COR-L47 (cell line): ENCODE measurements at regions not wholly inside any gene's neighbourhood (a gene's known extent, or its start where the extent isn't known, plus 50 kb on each side); places are given as distances from the start of the nearest gene placed in this dataset.

Experiments used
- DNase-seq: peaks from one replicate; lab custom pipeline; 2025; lab: John Stamatoyannopoulos, UW

DNA sequence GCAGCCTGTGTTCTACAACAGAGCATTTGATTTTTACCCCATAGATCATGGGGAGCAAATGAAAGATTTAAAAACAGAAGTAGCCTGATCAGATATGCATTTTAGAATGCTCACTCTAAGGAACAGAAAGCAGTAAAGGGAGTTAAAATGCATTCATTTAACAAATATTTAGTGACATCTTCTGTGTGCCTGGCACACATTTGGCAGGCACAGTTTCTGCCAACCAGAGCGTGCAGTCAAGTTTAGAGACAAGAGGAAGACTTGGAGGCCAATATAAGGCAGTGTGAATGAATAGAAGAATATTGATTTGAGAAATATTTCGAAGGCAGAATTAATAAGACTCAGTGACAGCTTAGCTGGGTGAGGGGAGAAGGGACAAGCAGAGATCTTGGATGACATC, 210.1 kb downstream of the KDR start:
- DNase-seq: no peak

DNA sequence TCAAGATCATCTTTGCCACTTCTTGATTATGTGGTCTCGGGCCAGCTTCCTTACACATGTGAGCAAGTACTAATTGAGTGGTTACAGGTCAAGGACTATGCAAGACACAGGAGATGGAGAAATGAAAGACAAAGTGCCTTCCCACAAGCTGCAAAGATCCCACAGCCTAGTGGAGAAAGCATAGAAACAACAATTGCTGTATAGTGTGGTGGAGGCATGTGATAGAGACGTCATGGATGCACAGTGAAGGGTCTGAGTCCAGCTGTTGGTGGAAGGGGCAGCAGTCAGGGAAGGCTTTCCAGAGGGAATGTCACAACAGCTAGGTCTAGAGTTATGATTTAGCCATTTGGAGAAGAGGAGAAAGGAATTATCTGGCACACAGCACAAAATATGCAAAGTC, 210.6 kb downstream of the KDR start:
- DNase-seq: no peak

DNA sequence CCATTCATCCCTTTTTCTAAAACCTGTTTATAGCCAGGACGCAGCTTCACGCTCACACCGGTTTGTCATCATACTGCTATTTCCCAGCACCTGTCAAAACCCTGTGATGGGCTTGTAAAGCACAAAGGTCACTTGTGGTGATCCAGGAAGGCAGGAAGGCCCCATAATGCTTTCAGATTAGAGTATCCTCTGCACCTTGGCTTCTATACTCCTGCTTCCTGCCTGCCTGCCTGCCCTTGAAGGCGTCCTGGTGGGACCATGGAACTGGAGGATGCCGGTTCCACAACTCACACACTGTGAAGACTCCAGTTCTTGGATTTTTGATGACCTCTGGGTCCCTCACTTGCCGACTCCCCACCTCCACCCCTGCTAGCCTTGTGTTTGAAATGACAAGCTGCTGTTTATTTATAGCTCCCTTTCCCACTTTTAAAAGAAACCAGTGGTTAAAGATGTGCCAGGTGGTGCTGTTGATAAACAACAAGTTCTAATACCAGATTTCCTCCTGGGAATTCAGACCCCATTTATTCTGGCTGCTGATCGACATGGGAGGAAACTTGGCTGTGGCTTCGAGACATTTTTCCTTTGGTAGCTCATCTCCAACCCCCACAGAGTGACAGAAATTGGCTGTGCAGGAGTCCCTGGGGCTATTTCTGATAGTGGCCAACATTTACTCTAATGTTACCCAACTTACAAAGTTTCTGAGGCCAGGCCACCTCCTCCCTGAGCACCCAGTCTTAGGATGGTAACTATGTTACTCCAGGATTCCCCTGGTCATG, 211.5 kb downstream of the KDR start:
- DNase-seq: no peak

DNA sequence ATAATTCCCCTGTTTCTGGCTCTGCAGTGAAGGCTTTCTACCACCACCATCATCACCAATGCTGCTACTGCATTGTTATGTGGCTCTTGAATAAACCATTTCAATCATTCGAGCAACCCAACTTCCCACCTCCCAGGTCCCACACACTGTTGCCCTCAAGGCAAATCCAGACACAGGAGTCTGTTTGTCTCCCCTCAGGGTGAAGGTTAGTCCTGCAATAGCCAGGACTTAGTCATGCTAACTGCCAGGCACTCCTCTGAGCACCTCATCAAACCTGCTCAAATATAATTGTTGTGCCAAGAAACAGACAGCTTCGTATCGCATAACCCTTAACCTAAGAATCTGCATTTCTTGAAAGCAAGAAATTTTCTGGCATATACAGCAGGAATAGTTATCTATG, 213.2 kb downstream of the KDR start:
- DNase-seq: no peak

DNA sequence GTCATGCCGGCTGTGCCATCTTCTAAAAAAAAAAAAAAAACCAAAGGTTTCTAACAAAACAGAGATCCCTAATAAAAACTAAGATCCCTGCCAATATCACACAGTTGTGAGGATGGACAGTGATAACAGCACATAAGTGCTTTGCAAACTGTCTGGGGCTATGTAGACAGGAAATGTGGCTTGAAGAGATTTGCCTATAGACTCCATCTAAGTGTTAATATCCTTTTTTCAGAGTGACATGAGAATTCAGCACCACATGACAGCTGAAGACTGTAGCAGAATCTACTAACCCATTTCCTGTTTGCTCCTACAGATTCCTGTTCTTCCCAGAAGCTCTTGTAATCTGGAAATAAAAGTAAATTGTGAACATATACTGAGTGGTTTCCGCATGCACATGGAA, 215.4 kb downstream of the KDR start:
- no peak for DNase-seq

DNA sequence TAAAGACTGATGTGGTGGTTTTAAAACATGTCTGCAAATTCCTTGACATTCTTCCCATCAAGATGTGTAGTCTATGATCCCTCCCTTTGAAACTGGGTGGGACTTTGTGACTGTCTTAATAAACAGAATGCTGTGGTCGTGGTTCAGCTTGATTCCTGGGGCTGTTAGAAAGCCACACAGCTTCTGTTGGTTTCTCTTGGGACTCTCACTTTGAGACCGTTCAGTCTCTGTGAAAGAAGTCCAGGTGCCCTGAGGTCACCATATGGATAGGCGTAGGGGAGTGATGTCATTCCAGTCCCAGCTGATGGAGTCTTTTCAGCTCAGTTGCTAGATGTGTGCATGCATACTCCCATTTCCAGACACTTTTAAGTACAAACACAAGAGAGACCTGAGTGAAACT, 216.6 kb downstream of the KDR start:
- no peak for DNase-seq

DNA sequence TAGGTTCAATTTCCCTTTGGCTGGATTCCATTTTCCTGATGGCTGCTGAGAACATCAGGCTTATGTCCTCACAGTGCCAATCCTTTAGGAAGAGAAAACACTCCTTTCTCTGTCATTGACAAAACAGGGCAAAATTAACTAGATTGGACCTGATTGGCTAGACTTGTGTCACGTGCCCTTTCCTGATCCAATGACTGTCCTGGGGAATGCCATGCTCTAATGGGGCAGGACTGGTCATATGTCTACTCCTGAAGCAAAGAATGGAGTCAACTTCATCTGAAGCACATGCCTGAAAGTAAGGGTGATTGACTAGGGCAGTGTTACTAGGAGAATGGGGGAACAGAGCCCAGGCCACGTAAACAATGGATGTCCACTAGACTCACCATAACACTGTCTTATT, 220.4 kb downstream of the KDR start:
- DNase-seq: no peak

DNA sequence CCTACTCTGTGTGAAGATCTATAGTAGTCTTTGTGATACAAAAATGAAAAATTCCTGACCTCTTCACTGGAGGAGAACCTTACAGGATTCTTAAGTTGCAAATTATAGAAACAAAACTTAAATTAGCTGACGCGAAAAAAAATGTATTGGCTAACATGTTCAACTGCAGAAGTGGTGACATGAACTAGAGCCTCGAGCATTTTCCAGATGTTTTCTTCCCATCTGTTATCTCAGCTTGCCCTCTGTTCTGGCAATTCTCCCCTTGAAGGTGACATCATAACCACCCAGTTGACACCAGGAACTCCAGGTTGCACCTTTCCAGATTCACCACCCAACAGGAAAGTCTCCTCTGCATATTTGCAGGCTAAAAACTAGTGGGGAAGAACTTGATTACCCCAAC, 222.4 kb downstream of the KDR start:
- DNase-seq: no peak

DNA sequence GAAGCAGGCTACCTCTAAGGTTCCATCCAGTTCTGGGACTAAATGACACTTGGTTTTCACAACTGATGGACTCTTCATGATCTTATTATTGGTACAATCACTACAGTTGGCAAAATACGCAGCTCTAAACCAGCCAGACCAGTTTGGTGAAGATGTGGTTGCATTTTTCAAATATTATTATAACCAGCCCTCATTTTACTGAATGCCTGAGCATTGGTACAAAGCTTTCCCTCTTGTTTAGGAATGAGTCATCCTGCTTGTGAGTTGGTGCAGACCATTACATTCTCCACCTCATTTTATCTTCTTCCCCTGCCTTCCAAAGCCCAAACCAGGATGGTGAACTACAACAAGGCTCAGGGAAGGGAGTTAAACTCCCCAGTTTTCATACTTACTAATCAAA, 223.1 kb downstream of the KDR start:
- DNase-seq: no peak

DNA sequence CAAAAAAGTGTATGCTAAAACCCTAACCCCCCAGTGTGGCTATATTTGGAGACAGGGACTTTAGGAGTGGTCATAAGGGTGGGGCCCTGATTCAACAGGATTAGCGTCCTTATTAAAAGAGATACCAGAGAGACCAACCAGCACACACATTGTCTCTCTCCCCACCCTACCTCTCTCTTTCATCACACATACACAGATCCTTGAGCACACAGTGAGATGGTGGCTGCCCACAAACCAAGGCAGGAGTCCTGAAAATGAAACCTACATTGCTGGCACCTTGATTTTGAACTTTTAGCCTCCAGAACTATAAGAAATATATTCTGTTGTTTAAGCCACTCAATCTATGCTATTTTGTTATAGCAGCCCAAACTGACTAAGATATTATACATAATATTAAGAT, 224.2 kb downstream of the KDR start:
- no peak for DNase-seq

DNA sequence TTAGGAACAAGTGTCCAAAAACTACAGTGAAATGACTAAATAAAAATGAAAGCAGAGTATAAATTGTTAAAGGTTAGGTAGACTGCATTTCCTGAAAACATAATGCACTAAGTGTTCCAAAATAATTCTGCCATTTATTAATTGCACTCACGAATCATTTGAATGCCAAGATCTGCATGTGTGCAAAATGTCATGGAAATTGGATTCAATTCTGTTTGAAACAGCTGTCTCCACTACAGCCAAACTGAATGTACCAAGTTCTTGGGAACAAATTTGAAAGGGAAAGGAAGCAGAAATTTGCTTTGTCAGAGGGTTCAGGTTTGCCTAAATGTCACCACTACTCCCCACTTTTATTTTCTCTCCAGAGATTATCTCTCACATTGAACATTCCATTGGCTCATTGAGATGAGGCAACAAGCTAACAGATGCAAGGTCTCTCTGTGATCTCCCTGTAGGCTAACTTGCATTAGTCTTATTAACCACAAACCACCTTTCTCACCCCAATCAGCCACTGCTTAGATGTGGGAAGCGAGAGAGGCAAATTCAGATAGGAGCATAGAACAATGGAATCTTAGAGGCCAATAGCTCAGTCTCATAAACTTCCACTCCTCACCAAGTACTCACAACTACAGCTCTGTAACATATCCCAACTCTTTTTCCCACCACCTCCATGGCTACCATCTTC, 226.6 kb downstream of the KDR start:
- no peak for DNase-seq

DNA sequence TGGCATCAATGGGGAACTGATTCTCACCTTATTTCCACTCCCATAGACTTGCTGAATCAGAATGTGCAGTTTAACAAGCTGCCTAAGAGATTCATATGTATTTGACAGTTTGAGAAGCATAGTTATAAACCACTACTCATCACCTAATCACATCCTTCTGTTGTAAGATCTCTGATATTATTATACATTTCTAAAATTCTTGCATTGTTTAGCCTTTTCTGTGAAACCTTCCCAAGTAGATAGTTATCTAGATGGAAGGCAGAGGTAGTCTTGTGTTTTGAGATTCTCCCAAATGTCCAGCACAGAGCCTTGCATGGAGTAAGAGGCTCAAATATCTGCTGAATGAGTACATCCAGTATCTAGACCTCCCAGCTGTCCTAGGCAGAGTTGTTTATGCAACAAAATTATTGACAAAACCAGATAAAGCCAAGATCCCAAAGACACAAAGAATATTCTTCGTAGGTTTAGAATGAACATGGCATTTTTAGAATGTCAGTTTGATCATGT, 227.3 kb downstream of the KDR start:
- no peak for DNase-seq

DNA sequence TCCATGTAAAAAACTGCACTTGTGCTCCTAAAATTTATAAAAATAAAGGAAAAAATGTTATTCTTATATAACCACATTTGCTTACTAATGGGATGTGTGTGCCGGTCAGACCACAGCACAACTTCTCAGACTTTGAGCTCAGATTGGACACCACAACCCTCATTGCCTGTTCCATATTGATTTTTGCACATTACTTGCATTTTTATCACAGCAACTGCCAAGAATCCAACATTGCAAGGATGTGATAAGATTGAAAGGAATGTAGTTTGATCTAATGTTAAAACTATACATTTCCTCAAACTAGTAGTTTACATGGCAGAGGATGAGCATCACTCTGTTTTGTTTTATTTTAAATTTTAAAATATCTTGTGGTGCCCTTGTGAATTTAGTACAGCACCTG, 227.8 kb downstream of the KDR start:
- DNase-seq: no peak

DNA sequence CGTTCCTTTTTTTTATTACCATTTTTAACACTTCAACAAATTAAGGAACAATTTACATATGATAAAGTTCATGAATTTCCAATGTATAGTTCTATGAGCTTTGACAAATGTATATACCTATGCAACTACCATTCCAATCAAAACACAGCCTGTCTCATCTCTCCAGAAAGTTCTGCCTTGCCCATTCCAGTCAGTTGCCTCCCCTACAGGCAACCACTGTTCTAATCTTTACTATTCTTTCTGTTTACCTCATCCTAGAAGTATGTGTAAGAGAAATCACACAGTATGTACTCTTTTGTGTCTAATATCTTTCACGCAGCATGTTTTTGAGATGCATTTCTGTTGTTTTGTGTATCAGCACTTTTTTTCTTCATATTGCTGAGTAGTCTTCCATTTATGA, 224.9 kb downstream of the KIT start:
- no peak for DNase-seq

DNA sequence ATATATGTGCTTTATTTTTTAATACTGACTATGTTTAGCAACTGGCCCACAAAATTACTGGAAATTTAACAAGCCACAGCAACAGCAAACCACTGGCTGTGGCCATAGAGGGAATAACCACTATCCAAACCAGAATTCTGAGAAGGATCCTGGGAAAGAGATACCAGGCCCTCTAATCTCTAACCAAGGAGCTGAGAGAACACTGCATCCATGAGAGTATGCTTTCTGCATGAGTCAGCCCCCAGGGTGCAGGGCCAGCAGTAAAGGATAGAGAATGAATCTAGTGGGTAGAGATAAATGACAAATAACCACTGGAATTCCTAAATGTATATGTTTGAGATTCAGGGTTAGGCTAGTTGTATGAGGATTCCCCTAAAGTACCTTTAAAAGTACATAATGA, 221.8 kb downstream of the KIT start:
- no peak for DNase-seq

DNA sequence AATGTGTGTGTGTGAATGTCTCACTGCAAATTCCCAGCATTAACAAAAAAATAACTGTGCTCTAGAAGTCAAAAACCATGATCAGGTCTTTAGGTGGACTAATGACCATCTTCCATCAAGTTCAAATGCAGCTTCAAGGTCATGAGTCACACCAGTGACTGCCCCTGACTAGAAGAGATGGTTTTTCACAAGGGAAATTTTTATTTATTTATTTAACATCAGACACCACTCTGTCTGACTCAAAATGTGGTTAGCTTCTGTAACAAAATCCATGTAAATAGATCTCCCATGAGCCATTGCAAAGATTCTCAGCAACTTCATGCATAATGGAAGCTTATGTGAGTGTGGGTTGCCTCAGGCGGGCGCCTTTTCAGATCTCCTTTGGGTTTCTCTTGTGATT, 219.2 kb downstream of the KIT start:
- DNase-seq: no peak

DNA sequence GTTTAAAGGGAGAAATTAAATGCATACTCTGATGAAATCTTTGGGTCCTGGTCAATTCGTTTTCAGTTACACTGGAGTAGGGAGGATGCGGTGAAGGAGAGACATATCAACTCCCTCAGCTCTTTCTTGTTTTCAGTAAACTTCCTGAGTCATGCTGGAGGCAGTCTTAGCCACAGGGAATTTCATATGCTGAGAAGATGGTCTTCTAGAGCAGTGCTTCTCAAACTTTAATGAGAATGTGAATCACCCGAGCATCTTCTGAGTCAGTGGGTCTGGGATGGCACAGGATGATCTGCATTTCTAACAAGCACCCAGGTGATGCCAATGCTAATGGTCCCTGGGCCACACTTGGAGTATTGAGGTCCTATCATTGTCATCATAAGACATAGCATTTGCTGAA, 214.5 kb downstream of the KIT start:
- no peak for DNase-seq

DNA sequence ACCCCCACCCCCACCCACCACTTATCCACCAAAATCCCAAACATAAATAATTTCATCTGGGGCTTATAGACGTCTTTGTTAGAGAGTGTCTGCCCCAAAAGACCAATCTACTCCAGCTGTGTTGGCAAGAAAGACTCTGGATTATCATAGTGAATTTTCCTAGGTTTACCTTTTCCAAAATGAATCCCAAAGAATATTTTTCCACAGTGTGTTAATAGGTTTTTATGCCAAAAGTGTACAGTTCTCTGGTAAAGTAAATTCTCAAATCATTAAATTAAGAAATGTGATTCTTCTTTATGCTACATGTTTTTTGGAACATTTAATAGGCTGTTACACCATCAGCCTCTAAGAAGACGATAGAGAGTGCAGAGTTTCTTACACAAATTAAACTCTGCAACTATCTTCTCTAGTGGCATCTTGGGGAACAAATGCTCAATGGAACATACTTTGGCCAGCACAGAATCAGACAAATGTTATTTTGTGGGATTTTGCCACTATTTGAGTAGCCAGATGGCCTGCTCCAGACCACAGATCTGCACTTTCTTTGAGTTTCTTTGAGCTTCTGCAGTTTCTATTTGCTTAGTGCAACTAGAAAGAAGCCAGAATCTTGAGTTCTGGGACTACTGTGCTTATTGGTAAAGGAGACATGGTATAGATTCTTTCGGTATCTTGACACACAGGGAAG, 206.0 kb downstream of the KIT start:
- DNase-seq: no peak

DNA sequence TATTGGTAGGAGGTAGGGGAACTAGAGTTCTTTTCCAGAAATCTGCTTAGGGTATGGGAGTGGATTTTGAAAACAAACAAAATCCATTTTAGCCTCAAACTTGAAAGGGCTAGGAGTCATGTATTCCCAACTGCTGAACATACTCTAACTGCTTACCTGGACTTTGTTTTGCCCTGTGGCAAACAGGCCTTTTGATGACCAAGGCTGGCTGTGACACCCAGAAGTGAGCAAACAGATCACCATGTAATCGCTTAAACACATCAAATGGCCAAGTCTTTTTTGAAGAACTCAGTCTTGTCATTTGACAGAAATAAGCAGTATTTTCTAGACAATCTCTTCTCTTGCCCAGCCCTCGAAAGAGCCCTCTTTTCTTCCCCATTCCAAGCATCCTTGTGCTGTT, 203.4 kb downstream of the KIT start:
- DNase-seq: no peak

DNA sequence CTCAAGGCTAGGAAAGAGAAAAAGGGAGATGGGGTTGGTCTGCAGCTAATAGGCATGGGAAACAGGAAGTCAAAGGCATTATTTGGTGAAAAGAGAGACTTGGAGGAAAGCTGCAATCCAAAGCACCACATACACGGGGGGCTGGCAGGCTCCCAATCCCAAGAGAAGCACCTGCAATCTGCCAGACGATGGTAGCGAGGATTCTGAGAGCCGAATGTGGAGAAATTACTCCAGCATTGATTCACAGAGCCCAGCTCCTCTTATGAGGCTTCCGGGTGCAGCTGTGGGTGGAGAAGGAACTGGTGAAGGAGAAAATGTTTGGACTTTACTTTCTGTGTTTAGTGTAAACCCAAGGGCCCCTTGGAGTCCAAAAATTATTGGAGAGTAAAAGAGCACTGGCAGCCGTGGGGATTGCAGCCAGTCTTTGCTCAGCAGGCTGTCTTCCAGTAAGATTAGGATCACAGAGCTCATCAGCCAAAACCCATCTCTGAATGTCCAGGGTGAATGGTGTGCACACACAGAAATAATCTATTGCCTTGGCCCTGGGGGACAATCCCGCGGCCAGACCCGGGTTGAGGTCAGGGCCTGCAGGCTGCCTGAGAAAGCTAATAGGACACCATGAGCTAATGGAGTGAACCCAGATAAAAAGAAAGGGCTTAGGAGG, 197.6 kb downstream of the KIT start:
- DNase-seq: no peak

DNA sequence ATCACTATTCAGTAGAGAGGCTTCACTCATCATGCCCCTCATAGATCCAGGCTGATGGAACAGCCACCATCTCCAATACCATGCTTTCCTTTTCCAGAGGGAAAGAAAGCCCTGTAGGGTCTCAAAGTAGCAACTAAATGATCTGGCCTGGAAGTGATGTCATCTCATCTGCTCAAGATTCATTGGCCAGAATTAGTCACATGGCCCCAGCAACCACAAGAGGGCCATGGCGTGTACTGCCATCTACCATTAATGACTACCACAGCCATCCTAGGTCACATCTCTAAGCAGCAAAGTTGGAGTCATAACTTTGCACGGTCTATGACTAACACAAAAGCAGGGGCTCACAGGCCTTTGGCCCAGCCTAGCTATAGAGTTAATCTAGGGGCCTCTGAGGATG, 194.8 kb downstream of the KIT start:
- no peak for DNase-seq

DNA sequence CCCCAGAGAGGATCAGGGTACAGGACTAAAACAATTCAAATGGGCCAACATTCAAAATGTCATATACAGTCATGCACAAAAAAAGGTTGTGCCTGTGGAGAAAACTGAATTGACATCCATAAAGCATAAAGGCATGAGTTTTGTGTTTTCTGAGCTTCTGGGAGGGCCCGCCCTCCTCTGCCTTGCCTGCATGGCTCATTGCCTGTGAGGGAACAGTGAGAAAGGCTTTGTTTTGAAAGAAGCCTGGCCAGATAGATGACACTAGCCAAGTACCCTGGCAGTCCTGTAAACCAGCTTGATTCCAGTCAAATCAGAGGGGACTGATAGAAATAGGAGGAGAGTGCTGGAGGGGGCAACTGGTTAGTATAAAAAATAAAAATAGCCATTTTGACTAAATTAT, 194.3 kb downstream of the KIT start:
- DNase-seq: no peak

DNA sequence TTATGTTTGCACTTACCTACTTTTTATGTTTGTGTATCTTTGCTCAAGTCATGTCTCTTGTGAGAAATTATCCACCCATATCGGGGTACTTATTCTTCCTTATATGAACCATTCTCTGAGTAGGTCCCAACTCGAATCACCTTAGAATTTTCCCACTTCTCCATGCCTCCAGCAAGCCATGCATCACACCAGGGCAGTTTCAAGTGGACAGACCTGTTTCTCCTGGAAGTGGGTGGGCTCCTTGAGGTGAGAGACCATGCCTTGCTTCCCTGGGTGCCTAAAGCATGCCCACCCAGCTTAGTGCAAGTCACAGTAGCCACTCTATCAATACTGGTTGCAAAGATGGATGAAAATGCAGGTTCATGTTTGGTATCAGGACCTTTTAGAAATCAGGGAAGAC, 187.2 kb downstream of the KIT start:
- DNase-seq: no peak
